Neural crest cell (in vitro differentiated cells): ENCODE measurements at regions not wholly inside any gene's neighbourhood (a gene's known extent, or its start where the extent isn't known, plus 50 kb on each side); places are given as distances from the start of the nearest gene placed in this dataset.

ENCODE experiments used
- DNase-seq: peaks from one replicate; pipeline ENCODE4 v3.0.0; 2021; ENCODE audit warnings: low read depth, mixed read lengths, low spot score
- H3K27ac Mint-ChIP-seq: one replicate; pipeline ENCODE4 v1.8.0; 2021; ENCODE audit warnings: mild to moderate bottlenecking, mixed read lengths; ENCODE audit not compliant: unreplicated experiment
- H3K27me3 Mint-ChIP-seq: 2 replicates; pipeline ENCODE4 v1.8.0; 2021; ENCODE audit warnings: low read depth, mild to moderate bottlenecking, mixed read lengths
- H3K36me3 Mint-ChIP-seq: 2 replicates; pipeline ENCODE4 v1.8.0; 2021; ENCODE audit warnings: low read depth, mild to moderate bottlenecking, mixed read lengths
- H3K4me1 Mint-ChIP-seq: 2 replicates; pipeline ENCODE4 v1.8.0; 2021; ENCODE audit warnings: mixed read lengths
- H3K4me3 Mint-ChIP-seq: one replicate; pipeline ENCODE4 v1.8.0; 2021; ENCODE audit warnings: mild to moderate bottlenecking, mixed read lengths
- H3K9me3 Mint-ChIP-seq: 2 replicates; pipeline ENCODE4 v1.8.0; 2021; ENCODE audit warnings: mixed read lengths
- TF ChIP-seq, protein P1 (sequence below): fragments of 200-600 bp; sonication (generic); conservative IDR thresholded peaks from 2 replicates; pipeline ENCODE4 v1.5.0; 2021; ENCODE audit warnings: antibody characterized with exemption, mild to moderate bottlenecking

DNA sequence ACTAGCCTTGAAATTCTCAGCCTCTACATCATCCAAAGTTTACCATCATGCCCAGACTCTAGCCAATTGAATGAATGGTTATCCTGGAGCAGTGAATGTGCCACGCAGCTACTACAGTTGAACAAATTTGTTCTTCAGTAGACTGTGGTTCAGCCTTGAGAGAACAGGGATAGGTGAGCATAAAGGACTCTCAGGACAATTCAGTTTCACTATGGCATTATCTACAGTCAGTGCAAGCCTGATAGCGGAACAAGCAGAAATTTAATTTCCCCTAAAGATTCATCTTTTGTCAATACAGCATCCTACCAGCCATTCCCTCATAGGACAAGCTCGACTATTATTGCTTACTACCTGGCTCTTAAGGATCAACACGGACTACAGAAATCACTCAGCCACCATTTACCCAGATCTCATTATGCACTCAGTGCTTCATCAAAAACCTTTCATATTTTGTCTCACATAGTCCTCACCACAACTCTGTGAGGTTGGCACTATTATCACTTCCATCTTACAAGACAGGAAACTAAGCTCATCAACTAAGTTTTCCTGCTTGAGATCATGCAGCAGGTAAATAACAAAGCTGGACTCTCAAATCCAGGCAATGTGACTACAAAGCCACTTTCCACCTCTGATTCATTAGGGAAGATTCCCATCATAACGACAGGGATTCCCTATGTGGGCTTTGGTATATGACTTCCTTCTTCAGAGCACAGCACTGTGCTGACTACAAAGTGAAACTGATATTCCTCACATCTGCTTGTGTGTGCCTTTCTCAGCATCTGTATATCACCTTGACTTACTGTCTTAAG, 181.5 kb upstream of the ACVR2A start:
- no peak for DNase-seq
- no peaks in the 10 kb centered on the region for H3K27me3 Mint-ChIP-seq
- H3K36me3 Mint-ChIP-seq, result peaks cover 2% of the 10 kb centered on the region
- peaks cover under 1% of the 10 kb centered on the region for H3K9me3 Mint-ChIP-seq
- H3K4me1 Mint-ChIP-seq, result no peaks in the 10 kb centered on the region
- no peak overlapping the region for H3K27ac Mint-ChIP-seq
- TF ChIP-seq, protein P1, sequence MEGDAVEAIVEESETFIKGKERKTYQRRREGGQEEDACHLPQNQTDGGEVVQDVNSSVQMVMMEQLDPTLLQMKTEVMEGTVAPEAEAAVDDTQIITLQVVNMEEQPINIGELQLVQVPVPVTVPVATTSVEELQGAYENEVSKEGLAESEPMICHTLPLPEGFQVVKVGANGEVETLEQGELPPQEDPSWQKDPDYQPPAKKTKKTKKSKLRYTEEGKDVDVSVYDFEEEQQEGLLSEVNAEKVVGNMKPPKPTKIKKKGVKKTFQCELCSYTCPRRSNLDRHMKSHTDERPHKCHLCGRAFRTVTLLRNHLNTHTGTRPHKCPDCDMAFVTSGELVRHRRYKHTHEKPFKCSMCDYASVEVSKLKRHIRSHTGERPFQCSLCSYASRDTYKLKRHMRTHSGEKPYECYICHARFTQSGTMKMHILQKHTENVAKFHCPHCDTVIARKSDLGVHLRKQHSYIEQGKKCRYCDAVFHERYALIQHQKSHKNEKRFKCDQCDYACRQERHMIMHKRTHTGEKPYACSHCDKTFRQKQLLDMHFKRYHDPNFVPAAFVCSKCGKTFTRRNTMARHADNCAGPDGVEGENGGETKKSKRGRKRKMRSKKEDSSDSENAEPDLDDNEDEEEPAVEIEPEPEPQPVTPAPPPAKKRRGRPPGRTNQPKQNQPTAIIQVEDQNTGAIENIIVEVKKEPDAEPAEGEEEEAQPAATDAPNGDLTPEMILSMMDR, result no peak
- no peak overlapping the region for H3K4me3 Mint-ChIP-seq

DNA sequence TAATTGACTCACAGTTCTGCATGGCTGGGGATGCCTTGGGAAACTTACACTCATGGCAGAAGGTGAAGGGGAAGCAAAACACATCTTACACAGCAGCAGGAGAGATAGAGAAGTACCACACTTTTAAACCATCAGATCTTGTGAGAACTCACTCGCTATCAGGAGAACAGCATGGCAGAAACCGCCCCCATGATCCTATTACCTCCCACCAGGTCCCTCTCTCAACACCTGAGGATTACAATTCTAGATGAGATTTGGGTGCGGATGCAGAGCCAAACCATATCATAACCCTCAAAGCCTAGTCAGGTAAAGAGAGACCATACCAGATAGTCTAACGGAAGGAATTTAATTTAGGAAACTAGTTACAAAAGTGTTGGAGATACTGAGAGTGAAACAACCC, 182.6 kb upstream of the ACVR2A start:
- TF ChIP-seq, protein P1, result no peak
- no peak overlapping the region for H3K4me3 Mint-ChIP-seq
- peaks cover 2% of the 10 kb centered on the region for H3K36me3 Mint-ChIP-seq
- no peak for DNase-seq
- H3K27ac Mint-ChIP-seq, result peak overlapping the region; percentile 59
- H3K27me3 Mint-ChIP-seq, result no peaks in the 10 kb centered on the region
- peaks cover 2% of the 10 kb centered on the region for H3K9me3 Mint-ChIP-seq
- H3K4me1 Mint-ChIP-seq, result no peaks in the 10 kb centered on the region

DNA sequence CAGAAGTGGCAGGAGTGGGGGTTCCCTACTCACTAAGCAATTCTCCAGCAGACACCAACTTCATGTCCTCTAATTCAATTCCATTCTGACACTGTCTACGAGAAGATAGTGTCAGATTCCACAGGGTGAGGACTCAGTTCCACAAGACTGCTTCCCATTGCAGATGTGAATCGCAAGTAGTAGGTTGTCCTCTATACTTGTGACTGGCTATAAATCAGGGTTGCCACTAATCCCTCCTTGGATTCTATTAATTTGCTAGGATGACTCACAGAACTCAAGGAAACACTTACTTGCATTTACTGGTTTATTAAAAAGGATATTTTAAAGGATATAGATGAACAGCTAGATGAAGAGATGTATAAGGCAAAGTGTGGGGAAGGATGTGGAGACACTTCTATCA, 184.1 kb upstream of the ACVR2A start:
- Mint-ChIP-seq H3K4me3 (no peak overlapping the region), H3K36me3 (peaks cover 2% of the 10 kb centered on the region), H3K9me3 (peaks cover 2% of the 10 kb centered on the region), H3K27ac (no peak overlapping the region), H3K4me1 (no peaks in the 10 kb centered on the region), H3K27me3 (no peaks in the 10 kb centered on the region)
- TF ChIP-seq, protein P1, result no peak
- no peak for DNase-seq

DNA sequence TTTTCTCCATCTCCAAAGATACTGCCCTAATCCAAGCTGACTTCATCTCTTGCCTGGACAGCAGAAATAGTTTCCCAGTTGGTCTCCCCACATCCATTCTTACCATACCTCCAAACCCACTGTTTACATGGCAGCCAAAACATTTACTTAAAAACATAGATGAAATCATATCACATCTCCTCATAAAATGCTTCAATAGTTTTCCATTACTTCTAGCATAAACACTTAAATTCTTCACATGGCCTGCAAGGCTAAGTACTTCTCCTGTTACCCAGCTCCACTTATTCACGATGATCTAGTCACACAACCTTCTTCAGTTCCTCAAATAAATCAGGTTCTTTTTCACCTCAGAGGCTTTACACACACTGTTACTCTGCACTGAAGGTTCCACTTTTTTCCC, 185.8 kb upstream of the ACVR2A start:
- Mint-ChIP-seq H3K4me1 (no peaks in the 10 kb centered on the region), H3K27me3 (no peaks in the 10 kb centered on the region), H3K9me3 (peaks cover 2% of the 10 kb centered on the region), H3K4me3 (no peak overlapping the region), H3K36me3 (peaks cover 2% of the 10 kb centered on the region), H3K27ac (no peak overlapping the region)
- TF ChIP-seq, protein P1, result no peak
- DNase-seq, result no peak

DNA sequence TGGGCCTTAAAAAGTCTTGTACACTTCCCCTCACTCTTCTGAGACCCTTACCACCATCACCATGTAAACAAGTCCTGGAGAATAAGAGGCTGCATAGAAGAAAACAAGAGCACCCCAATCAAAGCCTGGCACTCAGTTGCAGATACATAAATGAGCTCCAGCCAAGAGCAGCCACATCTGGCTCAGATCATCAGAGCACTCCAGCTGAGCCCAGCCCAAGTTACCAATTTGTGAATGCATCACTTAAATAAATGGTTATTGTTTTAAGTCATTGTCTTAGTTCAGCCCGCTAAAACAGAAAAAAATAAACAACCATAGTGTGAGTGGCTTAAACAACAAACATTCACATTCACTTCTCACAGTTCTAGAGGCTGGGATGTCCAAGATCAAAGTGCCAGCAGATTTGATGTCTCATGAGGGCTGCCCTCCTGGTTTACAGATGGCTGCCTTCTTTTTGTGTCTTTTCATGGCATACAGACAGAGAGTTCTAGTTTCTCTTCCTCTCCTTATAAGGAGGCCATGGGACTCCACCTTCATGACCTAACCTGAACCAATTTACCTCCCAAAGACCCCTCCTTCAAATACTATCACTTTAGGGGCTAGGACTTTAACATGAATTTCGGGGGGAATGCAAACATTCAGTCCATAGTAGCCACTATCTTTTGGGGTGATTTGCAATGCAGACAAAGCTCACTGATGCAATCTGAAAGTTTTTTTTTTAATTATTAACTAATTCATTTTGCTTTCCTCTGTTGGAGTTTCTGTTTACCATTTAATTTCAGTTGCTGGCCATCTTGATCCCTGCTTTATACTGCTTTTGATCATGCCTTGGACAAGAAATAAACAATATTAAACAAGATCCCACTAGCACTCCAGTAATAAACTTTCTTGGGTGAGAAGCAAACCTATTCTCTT, 187.5 kb upstream of the ACVR2A start:
- Mint-ChIP-seq H3K27me3 (no peaks in the 10 kb centered on the region), H3K27ac (no peak overlapping the region), H3K36me3 (peaks cover 2% of the 10 kb centered on the region), H3K9me3 (peaks cover 2% of the 10 kb centered on the region), H3K4me1 (peaks cover 7% of the 10 kb centered on the region), H3K4me3 (no peak overlapping the region)
- TF ChIP-seq, protein P1, result no peak
- no peak for DNase-seq
